ENCODE measurements at regions not wholly inside any gene's neighbourhood (a gene's known extent, or its start where the extent isn't known, plus 50 kb on each side); places are given as distances from the start of the nearest gene placed in this dataset.

- H3K4me2 ChIP-seq (ENCODE audit: low read length) = no peak overlapping the region
- H3K79me2 ChIP-seq (ENCODE audit: low read length) = no peaks in the 10 kb centered on the region
- no peak overlapping the region for H2AFZ ChIP-seq (ENCODE audit: low read depth, low read length)
- H3K27me3 ChIP-seq (ENCODE audit: low read depth, low read length) = no peaks in the 10 kb centered on the region
- H3K36me3 ChIP-seq (replicated peaks; ENCODE audit: low read depth, low read length) = no peaks in the 10 kb centered on the region
- H3K4me3 ChIP-seq (ENCODE audit: low read length) = no peak overlapping the region
- TF ChIP-seq, protein P1, sequence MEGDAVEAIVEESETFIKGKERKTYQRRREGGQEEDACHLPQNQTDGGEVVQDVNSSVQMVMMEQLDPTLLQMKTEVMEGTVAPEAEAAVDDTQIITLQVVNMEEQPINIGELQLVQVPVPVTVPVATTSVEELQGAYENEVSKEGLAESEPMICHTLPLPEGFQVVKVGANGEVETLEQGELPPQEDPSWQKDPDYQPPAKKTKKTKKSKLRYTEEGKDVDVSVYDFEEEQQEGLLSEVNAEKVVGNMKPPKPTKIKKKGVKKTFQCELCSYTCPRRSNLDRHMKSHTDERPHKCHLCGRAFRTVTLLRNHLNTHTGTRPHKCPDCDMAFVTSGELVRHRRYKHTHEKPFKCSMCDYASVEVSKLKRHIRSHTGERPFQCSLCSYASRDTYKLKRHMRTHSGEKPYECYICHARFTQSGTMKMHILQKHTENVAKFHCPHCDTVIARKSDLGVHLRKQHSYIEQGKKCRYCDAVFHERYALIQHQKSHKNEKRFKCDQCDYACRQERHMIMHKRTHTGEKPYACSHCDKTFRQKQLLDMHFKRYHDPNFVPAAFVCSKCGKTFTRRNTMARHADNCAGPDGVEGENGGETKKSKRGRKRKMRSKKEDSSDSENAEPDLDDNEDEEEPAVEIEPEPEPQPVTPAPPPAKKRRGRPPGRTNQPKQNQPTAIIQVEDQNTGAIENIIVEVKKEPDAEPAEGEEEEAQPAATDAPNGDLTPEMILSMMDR (IDR thresholded peaks at IDR 0.05; ENCODE audit: low read depth, low read length) = no peak
- no peak for TF ChIP-seq EZH2phosphoT487 (IDR thresholded peaks at IDR 0.05; ENCODE audit: low read depth)
- H3K4me1 ChIP-seq (ENCODE audit: low read length) = no peaks in the 10 kb centered on the region
- no peak overlapping the region for H3K27ac ChIP-seq (ENCODE audit: low read length)
- H3K9ac ChIP-seq (ENCODE audit: low read length) = no peak overlapping the region
- no peaks in the 10 kb centered on the region for H4K20me1 ChIP-seq (ENCODE audit: insufficient read depth, low read length)
- H3K9me3 ChIP-seq (ENCODE audit: insufficient read depth, low read length) = no peaks in the 10 kb centered on the region
Measured at GRCh38 chr2:196399722-196400691, 228.6 kb upstream of the STK17B start.

- Histone ChIP-seq H3K9ac (ENCODE audit: low read length) (no peak overlapping the region), H3K4me2 (ENCODE audit: low read length) (no peak overlapping the region)
Measured at GRCh38 chr2:196403471-196403870, 232.1 kb upstream of the STK17B start.

DNA sequence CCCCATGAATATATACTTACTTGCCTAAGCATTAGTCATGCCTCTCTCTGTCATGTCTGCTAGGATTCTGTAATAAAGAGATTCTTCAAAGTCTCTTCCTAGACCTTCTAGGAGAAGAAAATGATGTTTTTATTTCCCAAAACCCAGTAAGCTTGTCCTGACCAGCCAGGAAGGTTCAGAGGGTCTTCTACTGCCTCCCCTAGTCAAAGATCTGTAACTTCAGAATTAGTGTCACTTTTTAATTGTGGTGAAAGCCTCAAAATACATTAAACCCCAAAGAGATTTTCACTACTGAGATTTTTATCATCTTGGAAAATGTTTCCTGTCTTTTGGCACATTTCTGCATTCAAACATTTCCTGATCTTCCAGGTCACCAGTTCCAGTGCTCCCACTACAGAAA is 232.9 kb upstream of the STK17B start:
- no peak overlapping the region for H3K4me3 ChIP-seq (ENCODE audit: low read length)
- H2AFZ ChIP-seq (ENCODE audit: low read depth, low read length) = no peak overlapping the region

More at GRCh38 chr2:196403471-196403870, 232.1 kb upstream of the STK17B start:
- no peaks in the 10 kb centered on the region for H4K20me1 ChIP-seq (ENCODE audit: insufficient read depth, low read length)
- no peaks in the 10 kb centered on the region for H3K9me3 ChIP-seq (ENCODE audit: insufficient read depth, low read length)
- no peaks in the 10 kb centered on the region for H3K4me1 ChIP-seq (ENCODE audit: low read length)
- no peak overlapping the region for H3K4me3 ChIP-seq (ENCODE audit: low read length)
- no peak overlapping the region for H3K27ac ChIP-seq (ENCODE audit: low read length)
- no peaks in the 10 kb centered on the region for H3K27me3 ChIP-seq (ENCODE audit: low read depth, low read length)
- no peaks in the 10 kb centered on the region for H3K36me3 ChIP-seq (replicated peaks; ENCODE audit: low read depth, low read length)
- no peak for TF ChIP-seq EZH2phosphoT487 (IDR thresholded peaks at IDR 0.05; ENCODE audit: low read depth)
- TF ChIP-seq, protein P1 (IDR thresholded peaks at IDR 0.05; ENCODE audit: low read depth, low read length) = no peak
- H3K79me2 ChIP-seq (ENCODE audit: low read length) = no peaks in the 10 kb centered on the region
- H2AFZ ChIP-seq (ENCODE audit: low read depth, low read length) = no peak overlapping the region

More for the DNA sequence above, 232.9 kb upstream of the STK17B start:
- H3K36me3 ChIP-seq (replicated peaks; ENCODE audit: low read depth, low read length) = no peaks in the 10 kb centered on the region
- H3K4me1 ChIP-seq (ENCODE audit: low read length) = no peaks in the 10 kb centered on the region
- H3K27ac ChIP-seq (ENCODE audit: low read length) = no peak overlapping the region
- no peaks in the 10 kb centered on the region for H3K9me3 ChIP-seq (ENCODE audit: insufficient read depth, low read length)
- TF ChIP-seq, protein P1 (IDR thresholded peaks at IDR 0.05; ENCODE audit: low read depth, low read length) = 0 out of 2 replicates have a peak, but pooled peaks have one; percentile 5
- TF ChIP-seq EZH2phosphoT487 (IDR thresholded peaks at IDR 0.05; ENCODE audit: low read depth) = no peak
- no peak overlapping the region for H3K4me2 ChIP-seq (ENCODE audit: low read length)
- no peaks in the 10 kb centered on the region for H4K20me1 ChIP-seq (ENCODE audit: insufficient read depth, low read length)
- H3K79me2 ChIP-seq (ENCODE audit: low read length) = no peaks in the 10 kb centered on the region
- H3K9ac ChIP-seq (ENCODE audit: low read length) = no peak overlapping the region
- H3K27me3 ChIP-seq (ENCODE audit: low read depth, low read length) = no peaks in the 10 kb centered on the region

Data from OCI-LY3 (cell line).